Neural cell (in vitro differentiated cells): ENCODE measurements at regions not wholly inside any gene's neighbourhood (a gene's known extent, or its start where the extent isn't known, plus 50 kb on each side); places are given as distances from the start of the nearest gene placed in this dataset.
"Not testable (repeated sequence)": the region's sequence is repeated elsewhere in the genome, so short reads cannot be mapped to it uniquely, and the experiment has no call there.

ENCODE experiments used
- H2AFZ ChIP-seq: fragments of 200-600, 300-800 bp; sonication (generic), shearing (Covaris generic); 2 replicates; pipeline ENCODE4 v1.6.0; 2014; ENCODE audit warnings: low read depth, mild to moderate bottlenecking, antibody characterized with exemption, low read length, moderate library complexity
- H3F3A ChIP-seq: fragments of 200-600 bp; shearing (Covaris generic); 2 replicates; pipeline ENCODE4 v1.6.1; 2016; ENCODE audit warnings: mild to moderate bottlenecking, moderate library complexity, mixed read lengths, antibody characterized with exemption, low read length; ENCODE audit not compliant: insufficient read depth, poor library complexity, severe bottlenecking
- H3K27ac ChIP-seq: fragments of 200-600, 300-800 bp; sonication (generic), shearing (Covaris generic); 2 replicates; pipeline ENCODE4 v1.5.1; 2014; ENCODE audit warnings: mild to moderate bottlenecking, low read length, moderate library complexity
- H3K27me3 ChIP-seq: fragments of 300-800, 200-600 bp; sonication (generic), shearing (Covaris generic); 2 replicates; pipeline ENCODE4 v1.6.0; 2014; ENCODE audit warnings: mild to moderate bottlenecking, low read depth, low read length, moderate library complexity; ENCODE audit not compliant: insufficient read depth
- H3K36me3 ChIP-seq: fragments of 300-800, 200-600 bp; sonication (generic), shearing (Covaris generic); 2 replicates; pipeline ENCODE4 v1.5.1; 2014; ENCODE audit warnings: mild to moderate bottlenecking, antibody characterized with exemption, low read length, moderate library complexity; ENCODE audit not compliant: insufficient read depth
- H3K4me2 ChIP-seq: fragments of 300-800, 200-600 bp; sonication (generic), shearing (Covaris generic); 2 replicates; pipeline ENCODE4 v1.6.0; 2014; ENCODE audit warnings: mild to moderate bottlenecking, low read length
- H3K4me3 ChIP-seq: fragments of 300-800, 200-600 bp; sonication (generic), shearing (Covaris generic); 2 replicates; pipeline ENCODE4 v1.5.1; 2014; ENCODE audit warnings: mild to moderate bottlenecking, low read length, moderate library complexity
- H3K79me2 ChIP-seq: fragments of 200-600 bp; shearing (Covaris generic); replicated peaks from 2 replicates; pipeline ENCODE4 v1.6.0; 2014; ENCODE audit warnings: mild to moderate bottlenecking, low read length, moderate library complexity; ENCODE audit not compliant: insufficient read depth
- H3K9ac ChIP-seq: fragments of 300-800, 200-600 bp; sonication (generic), shearing (Covaris generic); 2 replicates; pipeline ENCODE4 v1.6.1; 2016; ENCODE audit warnings: mild to moderate bottlenecking, low read length, mixed read lengths
- H3K9me2 ChIP-seq: fragments of 200-600 bp; shearing (Covaris generic); 2 replicates; pipeline ENCODE4 v1.6.1; 2016; ENCODE audit warnings: mild to moderate bottlenecking, low read length, mixed read lengths; ENCODE audit not compliant: insufficient read depth
- H3K9me3 ChIP-seq: fragments of 200-600, 300-800 bp; sonication (generic), shearing (Covaris generic); 2 replicates; pipeline ENCODE4 v1.6.1; 2016; ENCODE audit warnings: mild to moderate bottlenecking, mixed run types, low read length, moderate library complexity, mixed read lengths
- H4K20me1 ChIP-seq: fragments of 200-600 bp; shearing (Covaris generic); 2 replicates; pipeline ENCODE4 v1.6.1; 2016; ENCODE audit warnings: mild to moderate bottlenecking, mixed run types; ENCODE audit not compliant: insufficient read depth
- EP300 ChIP-seq: fragments of 450-650 bp; conservative IDR thresholded peaks from 2 replicates; pipeline ENCODE4 v1.6.1; 2014; ENCODE audit warnings: antibody characterized with exemption, mild to moderate bottlenecking, moderate library complexity; ENCODE audit not compliant: poor library complexity, severe bottlenecking
- EZH2 ChIP-seq: fragments of 200-600, 300-800 bp; shearing (Covaris generic), sonication (generic); IDR thresholded peaks from 2 replicates; pipeline ENCODE4 v1.6.1; 2014; ENCODE audit warnings: antibody characterized with exemption, low read length, borderline replicate concordance, mild to moderate bottlenecking; ENCODE audit not compliant: insufficient read depth, poor library complexity, severe bottlenecking
- MXI1 ChIP-seq: fragments of 450-650 bp; conservative IDR thresholded peaks from 2 replicates; pipeline ENCODE4 v1.6.1; 2014; ENCODE audit warnings: antibody characterized with exemption, mild to moderate bottlenecking; ENCODE audit not compliant: poor library complexity, severe bottlenecking
- POLR2AphosphoS5 ChIP-seq: IDR thresholded peaks from 2 replicates; pipeline ENCODE4 v1.6.1; 2012
- RAD21 ChIP-seq: fragments of 450-650 bp; conservative IDR thresholded peaks from 2 replicates; pipeline ENCODE4 v1.6.1; 2014; ENCODE audit warnings: antibody characterized with exemption, mild to moderate bottlenecking, moderate library complexity
- REST ChIP-seq: IDR thresholded peaks from 2 replicates; pipeline ENCODE4 v1.6.1; 2012; ENCODE audit warnings: borderline replicate concordance
- SMC3 ChIP-seq: fragments of 450-650 bp; conservative IDR thresholded peaks from 2 replicates; pipeline ENCODE4 v1.6.1; 2014; ENCODE audit warnings: antibody characterized with exemption, mild to moderate bottlenecking, moderate library complexity; ENCODE audit not compliant: poor library complexity
- TAF1 ChIP-seq: IDR thresholded peaks from 2 replicates; pipeline ENCODE4 v1.6.1; 2012; ENCODE audit warnings: low read depth
- TF ChIP-seq, protein P1 (sequence below): fragments of 450-650 bp; IDR thresholded peaks from 2 replicates; pipeline ENCODE4 v1.5.1; 2014; ENCODE audit warnings: antibody characterized with exemption, mild to moderate bottlenecking, moderate library complexity; ENCODE audit not compliant: poor library complexity, severe bottlenecking

- not testable (repeated sequence) for H4K20me1 ChIP-seq
These were observed 530.1 kb upstream of the STEAP1 start for GRCh38 chr7:89624155-89624554.

GRCh38 chr7:89648509-89648908, 505.8 kb upstream of the STEAP1 start:
- H3K36me3 ChIP-seq, result no peaks in the 10 kb centered on the region
- no peaks in the 10 kb centered on the region for H3F3A ChIP-seq
- no peaks in the 10 kb centered on the region for H3K79me2 ChIP-seq
- TF ChIP-seq REST, result no peak
- no peak for TF ChIP-seq MXI1
- no peaks in the 10 kb centered on the region for H3K9me2 ChIP-seq
- no peaks in the 10 kb centered on the region for H3K9me3 ChIP-seq
- no peak overlapping the region for H3K4me2 ChIP-seq
- no peaks in the 10 kb centered on the region for H3K27me3 ChIP-seq
- H4K20me1 ChIP-seq, result no peaks in the 10 kb centered on the region
- no peak overlapping the region for H3K4me3 ChIP-seq
- H3K9ac ChIP-seq, result no peak overlapping the region
- no peak overlapping the region for H2AFZ ChIP-seq
- no peak overlapping the region for H3K27ac ChIP-seq

More at GRCh38 chr7:89624155-89624554, 530.1 kb upstream of the STEAP1 start:
- H3K9me2 ChIP-seq, H3K9me3 ChIP-seq, H3K4me3 ChIP-seq, H3F3A ChIP-seq, H3K36me3 ChIP-seq, H3K9ac ChIP-seq, H3K4me2 ChIP-seq, H3K79me2 ChIP-seq, H3K27ac ChIP-seq, H3K27me3 ChIP-seq, H2AFZ ChIP-seq: not testable (repeated sequence)

DNA sequence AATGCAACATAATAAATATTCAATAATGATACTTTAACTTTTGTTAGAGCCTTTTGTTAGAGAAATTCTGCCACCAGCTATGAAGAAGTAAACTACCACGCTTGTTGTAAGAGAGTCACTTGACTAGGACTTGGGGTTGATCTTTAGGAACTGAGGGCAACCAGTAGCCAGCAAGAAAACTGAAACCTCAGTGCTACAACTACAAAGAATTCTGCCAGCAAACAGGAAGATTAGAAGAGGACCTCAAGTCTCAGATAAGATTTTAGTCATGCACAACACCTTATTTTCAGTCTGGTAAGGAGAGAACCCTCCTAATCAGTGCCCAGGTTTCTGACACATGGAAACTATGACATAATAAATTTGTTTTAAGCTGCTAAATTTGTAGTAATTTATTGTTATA, 498.3 kb upstream of the STEAP1 start:
- H3K27ac ChIP-seq, result no peak overlapping the region
- H3K79me2 ChIP-seq, result no peaks in the 10 kb centered on the region
- no peaks in the 10 kb centered on the region for H3F3A ChIP-seq
- no peaks in the 10 kb centered on the region for H3K36me3 ChIP-seq
- no peaks in the 10 kb centered on the region for H3K9me2 ChIP-seq
- H3K9ac ChIP-seq, result no peak overlapping the region
- no peak overlapping the region for H3K4me3 ChIP-seq
- no peak overlapping the region for H3K4me2 ChIP-seq
- H3K9me3 ChIP-seq, result no peaks in the 10 kb centered on the region
- no peaks in the 10 kb centered on the region for H3K27me3 ChIP-seq
- TF ChIP-seq REST (no peak), EP300 (no peak), MXI1 (no peak), SMC3 (no peak), EZH2 (no peak), RAD21 (no peak), TAF1 (no peak), POLR2AphosphoS5 (no peak)
- TF ChIP-seq, protein P1, sequence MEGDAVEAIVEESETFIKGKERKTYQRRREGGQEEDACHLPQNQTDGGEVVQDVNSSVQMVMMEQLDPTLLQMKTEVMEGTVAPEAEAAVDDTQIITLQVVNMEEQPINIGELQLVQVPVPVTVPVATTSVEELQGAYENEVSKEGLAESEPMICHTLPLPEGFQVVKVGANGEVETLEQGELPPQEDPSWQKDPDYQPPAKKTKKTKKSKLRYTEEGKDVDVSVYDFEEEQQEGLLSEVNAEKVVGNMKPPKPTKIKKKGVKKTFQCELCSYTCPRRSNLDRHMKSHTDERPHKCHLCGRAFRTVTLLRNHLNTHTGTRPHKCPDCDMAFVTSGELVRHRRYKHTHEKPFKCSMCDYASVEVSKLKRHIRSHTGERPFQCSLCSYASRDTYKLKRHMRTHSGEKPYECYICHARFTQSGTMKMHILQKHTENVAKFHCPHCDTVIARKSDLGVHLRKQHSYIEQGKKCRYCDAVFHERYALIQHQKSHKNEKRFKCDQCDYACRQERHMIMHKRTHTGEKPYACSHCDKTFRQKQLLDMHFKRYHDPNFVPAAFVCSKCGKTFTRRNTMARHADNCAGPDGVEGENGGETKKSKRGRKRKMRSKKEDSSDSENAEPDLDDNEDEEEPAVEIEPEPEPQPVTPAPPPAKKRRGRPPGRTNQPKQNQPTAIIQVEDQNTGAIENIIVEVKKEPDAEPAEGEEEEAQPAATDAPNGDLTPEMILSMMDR, result no peak
- no peaks in the 10 kb centered on the region for H4K20me1 ChIP-seq
- H2AFZ ChIP-seq, result no peak overlapping the region
